Panc1 (cell line): ENCODE measurements at regions not wholly inside any gene's neighbourhood (a gene's known extent, or its start where the extent isn't known, plus 50 kb on each side); places are given as distances from the start of the nearest gene placed in this dataset.

Source experiments
- ATAC-seq: fragments of 200-7000 bp; cut with Tn5 transposase; 2 replicates; pipeline ENCODE4 v1.9.1; 2020; ENCODE audit warnings: mild to moderate bottlenecking, moderate library complexity
- BruUV-seq: library from RNA; stranded (reverse); fragments of 400-500 nt; replicated peaks from 2 replicates; lab custom pipeline; 2021; lab: Mats Ljungman, UMichigan
- CTCF ChIA-PET: fragments of 300-600 bp; sonication (Branson Sonifier 250); formaldehyde crosslinking; loops from one replicate; lab custom pipeline; 2022; ENCODE audit warnings: antibody characterized with exemption; lab: Charles Lee
- POLR2A ChIA-PET: fragments of 300-600 bp; sonication (Branson Sonifier 250); formaldehyde crosslinking; loops from one replicate; lab custom pipeline; 2022; ENCODE audit warnings: antibody characterized with exemption; lab: Charles Lee
- DNase-seq: peaks from one replicate; pipeline ENCODE4 v3.0.0-alpha.2; 2010; ENCODE audit warnings: low read depth, low spot score
- H3K27ac ChIP-seq: 2 replicates; pipeline ENCODE4 v1.5.1; 2011; ENCODE audit warnings: mild to moderate bottlenecking, low read length, inconsistent platforms
- H3K27me3 ChIP-seq: fragments of 200-500 bp; sonication (Bioruptor generic); 2 replicates; pipeline ENCODE4 v1.6.0; 2014; ENCODE audit warnings: low read length, inconsistent platforms; ENCODE audit not compliant: control insufficient read depth, insufficient read depth
- H3K36me3 ChIP-seq: fragments of 200-500 bp; sonication (Bioruptor generic); 2 replicates; pipeline ENCODE4 v1.5.1; 2014; ENCODE audit warnings: inconsistent platforms, mild to moderate bottlenecking, low read length, moderate library complexity; ENCODE audit not compliant: control insufficient read depth, insufficient read depth
- H3K4me1 ChIP-seq: 2 replicates; pipeline ENCODE4 v1.5.1; 2011; ENCODE audit warnings: inconsistent platforms, mild to moderate bottlenecking, low read length, moderate library complexity; ENCODE audit not compliant: control insufficient read depth, insufficient read depth
- H3K4me3 ChIP-seq, 2 experiments: 2 replicates each; pipeline ENCODE4 v1.5.1; 2011 to 2012; ENCODE audit warnings: low read depth in 2 of 2, low read length in 2 of 2, mild to moderate bottlenecking in 2 of 2, inconsistent platforms in 1 of 2, moderate library complexity in 1 of 2
- H3K9me3 ChIP-seq: fragments of 200-500 bp; sonication (Bioruptor generic); 2 replicates; pipeline ENCODE4 v1.5.1; 2014; ENCODE audit warnings: low read depth, mild to moderate bottlenecking, inconsistent platforms, low read length, moderate library complexity; ENCODE audit not compliant: control insufficient read depth, insufficient read depth
- CTCF ChIP-seq: fragments of 450-650 bp; IDR thresholded peaks from 2 replicates; pipeline ENCODE4 v1.5.1; 2017; ENCODE audit warnings: mild to moderate bottlenecking
- POLR2AphosphoS5 ChIP-seq: IDR thresholded peaks from 2 replicates; pipeline ENCODE4 v1.6.1; 2012; ENCODE audit warnings: mild to moderate bottlenecking, low read depth, low read length, moderate library complexity
- REST ChIP-seq, 2 experiments: IDR thresholded peaks; 2 replicates each; pipeline ENCODE4 v1.6.1; 2011 to 2012; ENCODE audit warnings: low read depth in 2 of 2, control low read depth in 1 of 2, low read length in 1 of 2, mild to moderate bottlenecking in 1 of 2, moderate library complexity in 1 of 2; ENCODE audit not compliant: insufficient read depth in 1 of 2
- SIN3A ChIP-seq: IDR thresholded peaks from 2 replicates; pipeline ENCODE4 v1.6.1; 2012; ENCODE audit warnings: low read depth, mild to moderate bottlenecking, low read length, moderate library complexity, borderline replicate concordance; ENCODE audit not compliant: insufficient read depth
- TCF7L2 ChIP-seq: IDR thresholded peaks from 2 replicates; pipeline ENCODE4 v1.6.1; 2011; ENCODE audit warnings: mild to moderate bottlenecking, low read depth, low read length, inconsistent platforms
- in situ Hi-C: cut with HindIII; loops from 2 replicates; pipeline ENCODE4 v1.10.0; 2016; ENCODE audit warnings: low sequenced_read_pairs, low pct_unique_long_range_greater_than_20kb
- intact Hi-C: fragments of 100-400 bp; cut with micrococcal nuclease; formaldehyde crosslinking; loops from one replicate; pipeline ENCODE4 v1.10.0; 2022; ENCODE audit not compliant: unreplicated experiment

GRCh38 chr7:46033592-46033991 is 112.5 kb upstream of the IGFBP3 start:
- Histone ChIP-seq H3K4me1 (peaks cover 2% of the 10 kb centered on the region; the same call in 1 of the 2 replicates), H3K36me3 (no peaks in the 10 kb centered on the region), H3K27ac (no peak overlapping the region), H3K9me3 (no peaks in the 10 kb centered on the region), H3K4me3 (no peak overlapping the region), H3K27me3 (no peaks in the 10 kb centered on the region)
- in situ Hi-C loops, result no loop called here
- TF ChIP-seq POLR2AphosphoS5 (no peak), REST (IDR thresholded peaks at IDR 0.05; ENCODE audit: insufficient read depth in 1 of 2, low read depth in 2 of 2, low read length in 1 of 2) (no peak), TCF7L2 (no peak), CTCF (no peak)
- intact Hi-C loops, result no loop called here
- ATAC-seq (no peak), DNase-seq (no peak)
- ChIA-PET POLR2A (no interaction called here), CTCF (no interaction called here)
- no TSS peak for BruUV-seq

- ChIA-PET CTCF (no interaction called here), POLR2A (no interaction called here)
- Histone ChIP-seq H3K27me3 (no peaks in the 10 kb centered on the region), H3K4me1 (peaks cover 2% of the 10 kb centered on the region; the same call in 1 of the 2 replicates), H3K9me3 (no peaks in the 10 kb centered on the region), H3K36me3 (no peaks in the 10 kb centered on the region), H3K4me3 (no peak overlapping the region), H3K27ac (no peak overlapping the region)
- intact Hi-C loops, result no loop called here
- DNase-seq (no peak), ATAC-seq (peak; percentile 82)
- no TSS peak for BruUV-seq
- no peak for TF ChIP-seq TCF7L2
- no peak for TF ChIP-seq REST (IDR thresholded peaks at IDR 0.05; ENCODE audit: insufficient read depth in 1 of 2, low read depth in 2 of 2, low read length in 1 of 2)
- no peak for TF ChIP-seq POLR2AphosphoS5
- no peak for TF ChIP-seq CTCF
- no peak for TF ChIP-seq SIN3A
- in situ Hi-C loops, result no loop called here
Measured at GRCh38 chr7:46032942-46033341, 111.9 kb upstream of the IGFBP3 start.
